CD4-positive, alpha-beta T cell treated with Interleukin-17A for 1 hour (primary cell): ENCODE measurements at regions not wholly inside any gene's neighbourhood (a gene's known extent, or its start where the extent isn't known, plus 50 kb on each side); places are given as distances from the start of the nearest gene placed in this dataset.

Experiments used
- DNase-seq: peaks from one replicate; pipeline ENCODE4 v3.0.0-alpha.2; 2020

DNA sequence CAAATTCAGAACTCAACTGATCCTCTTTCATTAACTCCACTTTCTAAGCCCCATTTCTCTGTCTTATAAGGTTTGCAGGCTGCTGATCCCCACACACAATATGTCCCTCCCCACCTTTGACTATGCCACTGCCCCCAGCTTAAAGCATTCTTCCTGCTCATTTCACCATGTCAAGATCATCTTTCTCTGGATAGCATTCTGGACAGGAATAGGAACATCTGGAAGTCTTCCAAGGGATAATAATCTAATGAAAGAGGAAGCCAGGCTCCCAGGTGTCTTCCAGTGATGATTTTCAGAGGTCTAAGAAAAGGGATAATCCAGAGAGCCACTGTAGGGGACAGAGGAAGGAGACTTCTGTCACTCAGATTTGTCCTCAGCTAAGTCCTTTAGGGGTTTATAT is 54.6 kb upstream of the GALNT15 start:
- no peak for DNase-seq

DNA sequence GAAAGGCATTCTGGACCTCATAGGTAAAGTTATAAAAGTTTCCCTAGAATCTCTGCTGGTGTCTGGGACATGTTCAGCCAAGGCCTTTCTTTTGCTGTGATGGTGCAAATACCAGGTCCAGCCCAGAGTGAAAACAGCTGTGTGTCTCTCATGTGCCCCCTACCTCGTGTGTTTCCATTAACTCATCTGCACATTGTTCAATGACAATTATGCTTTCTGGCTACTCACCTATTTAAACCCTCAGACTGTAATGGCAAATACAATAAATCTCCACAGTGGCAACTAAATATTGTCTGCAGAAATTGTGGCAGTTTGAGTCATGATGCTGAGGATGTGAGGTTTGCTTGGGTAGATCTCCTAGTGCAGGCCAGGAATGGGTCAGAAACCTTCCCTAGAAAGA is 53.1 kb upstream of the GALNT15 start:
- no peak for DNase-seq

DNA sequence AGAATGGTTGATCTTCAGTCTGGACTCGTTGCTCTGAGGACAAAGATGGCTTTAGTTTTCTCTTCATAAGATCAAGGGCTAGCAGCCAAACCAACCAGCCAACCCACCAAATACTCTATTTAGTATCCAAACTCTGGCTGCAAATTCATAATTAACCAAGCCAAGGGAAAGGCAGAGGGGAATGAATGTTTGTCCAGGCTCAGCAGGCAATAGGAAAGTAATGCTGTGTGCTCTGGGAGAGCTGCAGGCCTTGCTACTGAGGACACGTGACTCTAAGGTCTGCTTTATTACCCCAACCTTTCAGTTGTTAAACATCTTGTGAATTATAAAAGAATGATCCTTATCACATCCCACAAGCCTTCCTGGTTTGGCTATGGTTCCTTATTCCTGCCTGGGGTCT is 52.3 kb upstream of the GALNT15 start:
- DNase-seq = no peak

DNA sequence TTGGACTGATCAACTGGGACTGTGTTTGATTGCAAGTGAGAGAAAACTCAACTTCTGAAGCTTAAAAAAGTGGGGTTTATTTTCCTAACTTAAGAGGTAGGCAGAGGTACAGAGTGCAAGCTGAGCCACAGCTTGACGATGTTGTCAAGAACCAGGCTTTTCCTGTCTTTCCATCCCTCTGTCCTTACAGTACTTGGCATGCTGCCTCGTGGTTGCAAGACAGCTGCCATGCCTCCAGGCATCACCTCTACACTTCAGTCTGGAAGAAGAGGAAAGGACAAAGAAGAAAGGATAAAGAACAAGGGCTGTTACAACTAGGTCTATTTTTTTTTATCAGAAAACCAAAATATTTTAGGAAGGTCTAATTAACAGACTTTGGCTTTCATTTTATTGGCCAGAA is 51.8 kb upstream of the GALNT15 start:
- DNase-seq = no peak

DNA sequence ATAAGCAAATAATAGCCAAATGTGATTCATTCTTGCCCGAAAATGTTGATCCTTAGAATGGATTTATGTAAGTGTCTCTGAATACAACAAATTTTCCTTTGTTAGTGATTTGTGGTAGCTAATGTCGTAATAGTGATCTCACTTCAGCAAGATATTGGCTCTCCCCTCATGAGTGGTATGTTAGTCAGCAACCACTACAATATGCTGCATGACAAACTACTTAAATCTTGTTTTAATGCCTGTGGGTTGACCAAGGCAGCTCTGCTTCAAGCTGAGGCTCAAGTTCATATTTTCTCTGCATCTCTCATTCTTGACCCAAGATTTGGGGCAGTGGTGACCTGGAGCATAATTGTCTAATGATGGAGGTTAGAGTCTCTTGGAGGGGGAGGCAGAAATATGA is 49.8 kb upstream of the GALNT15 start:
- DNase-seq = no peak
